ENCODE measurements at regions not wholly inside any gene's neighbourhood (a gene's known extent, or its start where the extent isn't known, plus 50 kb on each side); places are given as distances from the start of the nearest gene placed in this dataset.

DNA sequence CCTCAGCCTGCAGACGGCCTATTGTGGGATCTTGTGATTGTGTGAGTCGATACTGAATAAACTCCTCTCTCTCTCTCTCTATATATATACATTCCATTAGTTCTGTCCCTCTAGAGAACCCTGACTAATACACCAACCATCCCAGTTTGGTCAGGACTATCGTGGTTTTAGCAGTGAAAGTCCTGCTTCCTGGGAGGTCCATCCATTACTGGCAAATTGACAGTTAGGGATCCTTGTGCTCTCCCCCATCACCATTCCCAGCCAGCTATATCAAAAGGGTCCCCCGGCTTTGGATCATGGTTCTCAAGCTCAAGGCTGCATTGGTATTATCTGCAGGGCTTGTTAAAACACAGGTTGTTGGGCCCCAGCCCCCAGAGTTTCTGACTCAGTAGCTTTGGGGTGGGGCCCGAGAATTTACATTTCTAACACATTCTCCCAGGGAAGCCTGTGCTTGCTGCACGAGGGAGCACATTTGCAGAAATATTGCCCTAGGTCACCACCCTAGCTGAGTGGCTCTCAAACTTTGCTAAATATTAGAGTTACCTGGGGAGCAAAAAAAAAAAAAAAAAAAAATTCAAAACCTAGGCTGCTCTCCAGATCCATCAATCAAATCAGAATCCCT lies 899.1 kb upstream of the AUTS2 start:
- no peaks in the 10 kb centered on the region for H3K4me1 ChIP-seq
- no peak overlapping the region for H3K4me3 ChIP-seq
- TF ChIP-seq, protein P1, sequence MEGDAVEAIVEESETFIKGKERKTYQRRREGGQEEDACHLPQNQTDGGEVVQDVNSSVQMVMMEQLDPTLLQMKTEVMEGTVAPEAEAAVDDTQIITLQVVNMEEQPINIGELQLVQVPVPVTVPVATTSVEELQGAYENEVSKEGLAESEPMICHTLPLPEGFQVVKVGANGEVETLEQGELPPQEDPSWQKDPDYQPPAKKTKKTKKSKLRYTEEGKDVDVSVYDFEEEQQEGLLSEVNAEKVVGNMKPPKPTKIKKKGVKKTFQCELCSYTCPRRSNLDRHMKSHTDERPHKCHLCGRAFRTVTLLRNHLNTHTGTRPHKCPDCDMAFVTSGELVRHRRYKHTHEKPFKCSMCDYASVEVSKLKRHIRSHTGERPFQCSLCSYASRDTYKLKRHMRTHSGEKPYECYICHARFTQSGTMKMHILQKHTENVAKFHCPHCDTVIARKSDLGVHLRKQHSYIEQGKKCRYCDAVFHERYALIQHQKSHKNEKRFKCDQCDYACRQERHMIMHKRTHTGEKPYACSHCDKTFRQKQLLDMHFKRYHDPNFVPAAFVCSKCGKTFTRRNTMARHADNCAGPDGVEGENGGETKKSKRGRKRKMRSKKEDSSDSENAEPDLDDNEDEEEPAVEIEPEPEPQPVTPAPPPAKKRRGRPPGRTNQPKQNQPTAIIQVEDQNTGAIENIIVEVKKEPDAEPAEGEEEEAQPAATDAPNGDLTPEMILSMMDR (IDR thresholded peaks at IDR 0.05), result no peak
- TF ChIP-seq POLR2A (IDR thresholded peaks at IDR 0.05), result no peak
- no peaks in the 10 kb centered on the region for H3K9me3 ChIP-seq
- H3K36me3 ChIP-seq, result no peaks in the 10 kb centered on the region
- H3K27ac ChIP-seq, result no peak overlapping the region
- no peak for DNase-seq
- intact Hi-C loops (cut with DNase I), result no loop called here
- no peak for ATAC-seq
- 71 to 78% (median 74%) methylated on average over 6 of the region's 6 CpGs for WGBS, 4 donors
- peaks cover 0 to 9% (median 0%) of the 10 kb centered on the region in 9 donors for H3K27me3 ChIP-seq

GRCh38 chr7:68700414-68700813 lies 897.9 kb upstream of the AUTS2 start:
- ATAC-seq (no peak), DNase-seq (no peak)
- Histone ChIP-seq H3K27ac (no peak overlapping the region), H3K9me3 (no peaks in the 10 kb centered on the region), H3K4me1 (no peaks in the 10 kb centered on the region), H3K36me3 (no peaks in the 10 kb centered on the region), H3K27me3 (peaks cover 0 to 11% (median 0%) of the 10 kb centered on the region in 9 donors), H3K4me3 (no peak overlapping the region)
- TF ChIP-seq, protein P1 (IDR thresholded peaks at IDR 0.05), result no peak
- no peak for TF ChIP-seq POLR2A (IDR thresholded peaks at IDR 0.05)
- intact Hi-C loops (cut with DNase I), result no loop called here
- 62 to 76% (median 75%) methylated on average over 3 of the region's 3 CpGs for WGBS, 4 donors

DNA sequence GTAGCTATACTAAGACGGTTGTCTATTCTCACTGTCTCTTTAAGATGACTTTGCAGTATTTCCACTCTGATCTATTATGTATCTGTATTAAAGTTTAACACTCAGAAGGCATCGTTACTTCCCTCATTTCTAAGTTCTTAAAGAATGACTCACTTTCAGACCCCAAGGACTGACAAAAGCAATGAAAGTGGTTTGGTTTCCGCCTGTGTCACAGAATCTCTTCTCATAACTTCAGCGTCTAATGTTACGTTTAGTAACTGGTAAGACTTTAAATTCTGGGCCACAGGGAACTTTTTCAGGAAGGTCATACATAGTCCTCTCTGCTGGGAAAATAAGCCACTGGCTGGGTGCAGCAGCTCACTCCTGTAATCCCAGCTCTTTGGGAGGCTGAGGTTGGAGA lies 892.0 kb upstream of the AUTS2 start:
- H3K4me3 ChIP-seq, result no peak overlapping the region
- ATAC-seq (no peak), DNase-seq (no peak)
- intact Hi-C loops (cut with DNase I), result no loop called here
- no peaks in the 10 kb centered on the region for H3K4me1 ChIP-seq
- no peaks in the 10 kb centered on the region for H3K36me3 ChIP-seq
- H3K27me3 ChIP-seq, result peaks cover 0 to 11% (median 0%) of the 10 kb centered on the region in 9 donors
- TF ChIP-seq POLR2A (IDR thresholded peaks at IDR 0.05), result no peak
- TF ChIP-seq, protein P1 (IDR thresholded peaks at IDR 0.05), result no peak
- WGBS, 4 donors, result 62 to 76% (median 71%) methylated on average over 5 of the region's 5 CpGs
- H3K27ac ChIP-seq, result no peak overlapping the region
- peaks cover 0 to 4% (median 0%) of the 10 kb centered on the region in 12 donors for H3K9me3 ChIP-seq

- no peak for DNase-seq
- no peaks in the 10 kb centered on the region for H3K4me1 ChIP-seq
- H3K27me3 ChIP-seq, result peaks cover 0 to 11% (median 0%) of the 10 kb centered on the region in 9 donors
- H3K4me3 ChIP-seq, result no peak overlapping the region
- no peaks in the 10 kb centered on the region for H3K36me3 ChIP-seq
- 78 to 83% (median 82%) methylated on average over 5 of the region's 5 CpGs for WGBS, 4 donors
- intact Hi-C loops (cut with DNase I), result no loop called here
- no peak overlapping the region for H3K27ac ChIP-seq
- no peak for ATAC-seq
- peaks cover 0 to 4% (median 0%) of the 10 kb centered on the region in 12 donors for H3K9me3 ChIP-seq
- TF ChIP-seq, protein P1 (IDR thresholded peaks at IDR 0.05), result no peak
- TF ChIP-seq POLR2A (IDR thresholded peaks at IDR 0.05), result no peak
Observed at GRCh38 chr7:68707159-68707558, 891.1 kb upstream of the AUTS2 start.
